HG03575 (cell line): ENCODE measurements at regions not wholly inside any gene's neighbourhood (a gene's known extent, or its start where the extent isn't known, plus 50 kb on each side); places are given as distances from the start of the nearest gene placed in this dataset.
"Not testable (repeated sequence)": the region's sequence is repeated elsewhere in the genome, so short reads cannot be mapped to it uniquely, and the experiment has no call there.

Experiments used
- ATAC-seq: cut with Tn5 transposase; IDR thresholded peaks from one replicate; pipeline ENCODE4 v1.9.1; 2021; ENCODE audit not compliant: unreplicated experiment, insufficient number of reproducible peaks, low FRiP score; ENCODE audit errors: extremely low read depth

- ATAC-seq: no peak
Measured at GRCh38 chr5:17748201-17748600, 113.9 kb downstream of the TAF11L14 start.

GRCh38 chr5:17748941-17749340 lies 114.7 kb downstream of the TAF11L14 start:
- no peak for ATAC-seq

- ATAC-seq: not testable (repeated sequence)
Measured at GRCh38 chr5:17755406-17755805, 121.1 kb downstream of the TAF11L14 start.

GRCh38 chr5:17761326-17761725 lies 127.1 kb downstream of the TAF11L14 start:
- ATAC-seq: no peak

GRCh38 chr5:17763301-17763700 lies 129.0 kb downstream of the TAF11L14 start:
- no peak for ATAC-seq

- ATAC-seq: no peak
Measured at GRCh38 chr5:17766031-17766430, 131.8 kb downstream of the TAF11L14 start.

GRCh38 chr5:17769277-17769676 lies 135.0 kb downstream of the TAF11L14 start:
- no peak for ATAC-seq

- no peak for ATAC-seq
Measured at GRCh38 chr5:17772232-17772631, 138.0 kb downstream of the TAF11L14 start.

GRCh38 chr5:17785774-17786173 lies 151.5 kb downstream of the TAF11L14 start:
- ATAC-seq: no peak

- ATAC-seq: no peak
Measured at GRCh38 chr5:17788351-17788750, 154.1 kb downstream of the TAF11L14 start.

- no peak for ATAC-seq
Measured at GRCh38 chr5:17794201-17794600, 159.9 kb downstream of the TAF11L14 start.

- ATAC-seq: no peak
Measured at GRCh38 chr5:17794815-17795214, 160.6 kb downstream of the TAF11L14 start.

- no peak for ATAC-seq
Measured at GRCh38 chr5:17796142-17796541, 161.9 kb downstream of the TAF11L14 start.

- no peak for ATAC-seq
Measured at GRCh38 chr5:17796757-17797396, 162.6 kb downstream of the TAF11L14 start.

- ATAC-seq: no peak
Measured at GRCh38 chr5:17799521-17799920, 165.3 kb downstream of the TAF11L14 start.

- ATAC-seq: no peak
Measured at GRCh38 chr5:17801595-17801994, 167.3 kb downstream of the TAF11L14 start.

- ATAC-seq: no peak
Measured at GRCh38 chr5:17802256-17802655, 168.0 kb downstream of the TAF11L14 start.

- no peak for ATAC-seq
Measured at GRCh38 chr5:17803971-17804370, 169.7 kb downstream of the TAF11L14 start.

- no peak for ATAC-seq
Measured at GRCh38 chr5:17805227-17805825, 171.1 kb downstream of the TAF11L14 start.

- no peak for ATAC-seq
Measured at GRCh38 chr5:17806818-17807468, 172.7 kb downstream of the TAF11L14 start.
